A673 (cell line): ENCODE measurements at regions not wholly inside any gene's neighbourhood (a gene's known extent, or its start where the extent isn't known, plus 50 kb on each side); places are given as distances from the start of the nearest gene placed in this dataset.
A peak's percentile ranks its signal among the peaks of the same experiment; 100 is the strongest.

Source experiments
- BruUV-seq: library from RNA; stranded (reverse); fragments of 400-500 nt; replicated peaks from 2 replicates; lab custom pipeline; 2021; lab: Mats Ljungman, UMichigan
- CTCF ChIA-PET: fragments of 300-600 bp; sonication (Branson Sonifier 250); formaldehyde crosslinking; loops from one replicate; lab custom pipeline; 2022; ENCODE audit warnings: antibody characterized with exemption; lab: Charles Lee
- POLR2A ChIA-PET: fragments of 300-600 bp; sonication (Branson Sonifier 250); formaldehyde crosslinking; loops from one replicate; lab custom pipeline; 2022; ENCODE audit warnings: antibody characterized with exemption; ENCODE audit not compliant: low non-redundant PET; lab: Charles Lee
- DNase-seq: peaks from one replicate; pipeline ENCODE4 v3.0.0-alpha.2; 2015; ENCODE audit warnings: low spot score
- H3K27ac ChIP-seq: fragments of 200-600 bp; sonication (generic); 2 replicates; pipeline ENCODE4 v1.5.1; 2016; ENCODE audit warnings: mixed run types, low read depth, mild to moderate bottlenecking, mixed read lengths, antibody characterized with exemption, low read length; ENCODE audit not compliant: poor library complexity, severe bottlenecking
- H3K27me3 ChIP-seq: fragments of 200-600 bp; sonication (generic); replicated peaks from 2 replicates; pipeline ENCODE4 v1.6.1; 2017; ENCODE audit warnings: mixed run types, low read depth, mild to moderate bottlenecking, mixed read lengths, antibody characterized with exemption, low read length; ENCODE audit not compliant: insufficient read depth, poor library complexity
- H3K36me3 ChIP-seq: fragments of 200-600 bp; sonication (generic); 2 replicates; pipeline ENCODE4 v1.6.1; 2016; ENCODE audit warnings: mixed run types, mild to moderate bottlenecking, mixed read lengths, antibody characterized with exemption, low read length; ENCODE audit not compliant: insufficient read depth, poor library complexity, severe bottlenecking
- H3K4me1 ChIP-seq: fragments of 200-600 bp; sonication (generic); 2 replicates; pipeline ENCODE4 v1.6.1; 2017; ENCODE audit warnings: mixed run types, mild to moderate bottlenecking, mixed read lengths, antibody characterized with exemption, low read length; ENCODE audit not compliant: insufficient read depth, poor library complexity, severe bottlenecking
- H3K4me3 ChIP-seq: fragments of 200-600 bp; sonication (generic); 2 replicates; pipeline ENCODE4 v1.5.1; 2016; ENCODE audit warnings: low read depth, mixed run types, mild to moderate bottlenecking, mixed read lengths, low read length; ENCODE audit not compliant: poor library complexity, severe bottlenecking
- H3K9me3 ChIP-seq: fragments of 200-600 bp; sonication (generic); 2 replicates; pipeline ENCODE4 v1.6.1; 2016; ENCODE audit warnings: mixed run types, low read depth, mild to moderate bottlenecking, mixed read lengths, antibody characterized with exemption, low read length; ENCODE audit not compliant: poor library complexity, severe bottlenecking
- EZH2 ChIP-seq: fragments of 200-600 bp; sonication (generic); IDR thresholded peaks from 2 replicates; pipeline ENCODE4 v1.6.1; 2017; ENCODE audit warnings: borderline replicate concordance, low read depth, mild to moderate bottlenecking, mixed read lengths, antibody characterized with exemption, low read length; ENCODE audit not compliant: poor library complexity, severe bottlenecking
- intact Hi-C: fragments of 100-400 bp; cut with micrococcal nuclease; formaldehyde crosslinking; loops from one replicate; pipeline ENCODE4 v1.10.0; 2022; ENCODE audit not compliant: unreplicated experiment
- TF ChIP-seq, protein P1 (sequence below): fragments of 300-800, 200-600 bp; sonication (generic); conservative IDR thresholded peaks from 2 replicates; pipeline ENCODE4 v1.5.1; 2017; ENCODE audit warnings: low read depth, mild to moderate bottlenecking, antibody characterized with exemption, low read length, moderate library complexity, mixed read lengths

DNA sequence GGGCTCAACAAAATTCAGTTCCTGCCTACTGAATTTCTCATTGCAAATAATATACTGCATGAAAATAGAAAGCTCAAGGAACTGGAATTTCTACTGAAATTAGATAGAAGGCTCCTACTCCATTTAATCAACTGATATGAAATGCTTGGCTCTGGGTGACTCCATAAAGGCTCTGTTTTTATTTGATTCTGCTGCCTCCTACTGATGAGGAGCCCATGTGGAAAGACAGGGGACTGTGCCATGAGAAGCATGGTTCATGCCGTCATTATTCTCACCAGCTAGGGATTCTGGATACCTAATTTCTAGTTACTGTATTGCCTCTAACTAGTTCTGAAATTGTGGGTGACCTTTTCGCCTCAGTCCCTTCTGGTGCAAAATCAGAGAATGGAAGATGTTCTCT is 366.2 kb upstream of the DPH6 start:
- no peak overlapping the region for H3K27ac ChIP-seq
- CTCF ChIA-PET, result interaction anchor here (0.8 to 1.5 kb wide), 2 partner anchors 161 to 163 kb away, joined by 3 to 11 read pairs; no protein-coding TSS in a partner anchor
- BruUV-seq, result no TSS peak
- H3K27me3 ChIP-seq, result no peaks in the 10 kb centered on the region
- TF ChIP-seq EZH2, result no peak
- TF ChIP-seq, protein P1, sequence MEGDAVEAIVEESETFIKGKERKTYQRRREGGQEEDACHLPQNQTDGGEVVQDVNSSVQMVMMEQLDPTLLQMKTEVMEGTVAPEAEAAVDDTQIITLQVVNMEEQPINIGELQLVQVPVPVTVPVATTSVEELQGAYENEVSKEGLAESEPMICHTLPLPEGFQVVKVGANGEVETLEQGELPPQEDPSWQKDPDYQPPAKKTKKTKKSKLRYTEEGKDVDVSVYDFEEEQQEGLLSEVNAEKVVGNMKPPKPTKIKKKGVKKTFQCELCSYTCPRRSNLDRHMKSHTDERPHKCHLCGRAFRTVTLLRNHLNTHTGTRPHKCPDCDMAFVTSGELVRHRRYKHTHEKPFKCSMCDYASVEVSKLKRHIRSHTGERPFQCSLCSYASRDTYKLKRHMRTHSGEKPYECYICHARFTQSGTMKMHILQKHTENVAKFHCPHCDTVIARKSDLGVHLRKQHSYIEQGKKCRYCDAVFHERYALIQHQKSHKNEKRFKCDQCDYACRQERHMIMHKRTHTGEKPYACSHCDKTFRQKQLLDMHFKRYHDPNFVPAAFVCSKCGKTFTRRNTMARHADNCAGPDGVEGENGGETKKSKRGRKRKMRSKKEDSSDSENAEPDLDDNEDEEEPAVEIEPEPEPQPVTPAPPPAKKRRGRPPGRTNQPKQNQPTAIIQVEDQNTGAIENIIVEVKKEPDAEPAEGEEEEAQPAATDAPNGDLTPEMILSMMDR, result peak; percentile 60
- H3K4me1 ChIP-seq, result no peaks in the 10 kb centered on the region
- DNase-seq, result peak; percentile 58
- no peak overlapping the region for H3K4me3 ChIP-seq
- no peaks in the 10 kb centered on the region for H3K9me3 ChIP-seq
- POLR2A ChIA-PET, result no interaction called here
- no peaks in the 10 kb centered on the region for H3K36me3 ChIP-seq
- intact Hi-C loops, result loop anchor here (2.0 to 10.0 kb wide), 2 partner anchors 161 to 387 kb away; no protein-coding TSS in a partner anchor

GRCh38 chr15:35914573-35914972 is 368.6 kb upstream of the DPH6 start:
- H3K36me3 ChIP-seq, result no peaks in the 10 kb centered on the region
- H3K9me3 ChIP-seq, result no peaks in the 10 kb centered on the region
- no peaks in the 10 kb centered on the region for H3K27me3 ChIP-seq
- no peaks in the 10 kb centered on the region for H3K4me1 ChIP-seq
- intact Hi-C loops, result loop anchor here (10.0 kb wide), 1 partner anchor 390 kb away; no protein-coding TSS in a partner anchor
- ChIA-PET CTCF (no interaction called here), POLR2A (no interaction called here)
- no peak overlapping the region for H3K4me3 ChIP-seq
- TF ChIP-seq, protein P1, result no peak
- no peak for TF ChIP-seq EZH2
- no peak overlapping the region for H3K27ac ChIP-seq
- no TSS peak for BruUV-seq
- no peak for DNase-seq

GRCh38 chr15:35921046-35921445 is 375.1 kb upstream of the DPH6 start:
- TF ChIP-seq, protein P1, result no peak
- TF ChIP-seq EZH2, result no peak
- no peak for DNase-seq
- Histone ChIP-seq H3K27me3 (no peaks in the 10 kb centered on the region), H3K4me3 (no peak overlapping the region), H3K36me3 (no peaks in the 10 kb centered on the region), H3K27ac (no peak overlapping the region), H3K4me1 (no peaks in the 10 kb centered on the region), H3K9me3 (no peaks in the 10 kb centered on the region)
- CTCF ChIA-PET, result no interaction called here
- intact Hi-C loops, result no loop called here
- POLR2A ChIA-PET, result interaction anchor here (0.6 kb wide), 1 partner anchor 32 kb away, joined by 3 read pairs; no protein-coding TSS in a partner anchor
- no TSS peak for BruUV-seq
